ENCODE measurements at regions not wholly inside any gene's neighbourhood (a gene's known extent, or its start where the extent isn't known, plus 50 kb on each side); places are given as distances from the start of the nearest gene placed in this dataset.

GRCh38 chr5:124330595-124331220 lies 415.7 kb downstream of the ZNF608 start:
- no peaks in the 10 kb centered on the region for H3K4me1 ChIP-seq (ENCODE audit: control insufficient read depth, insufficient read depth, low read length)
- H3K27me3 ChIP-seq (ENCODE audit: control insufficient read depth, insufficient read depth, low read length), result no peaks in the 10 kb centered on the region
- H3K4me3 ChIP-seq (ENCODE audit: low read depth, low read length), result no peak overlapping the region

GRCh38 chr5:124328201-124328600 lies 418.2 kb downstream of the ZNF608 start:
- Histone ChIP-seq H3K27me3 (ENCODE audit: control insufficient read depth, insufficient read depth, low read length) (no peaks in the 10 kb centered on the region), H3K36me3 (ENCODE audit: control insufficient read depth, insufficient read depth, low read length) (no peaks in the 10 kb centered on the region), H3K4me3 (ENCODE audit: low read depth, low read length) (no peak overlapping the region), H3K9ac (ENCODE audit: low read depth, low read length) (no peak overlapping the region), H3K9me3 (ENCODE audit: control insufficient read depth, insufficient read depth, low read length) (no peaks in the 10 kb centered on the region), H3K4me1 (ENCODE audit: control insufficient read depth, insufficient read depth, low read length) (no peaks in the 10 kb centered on the region)

More at GRCh38 chr5:124330595-124331220, 415.7 kb downstream of the ZNF608 start:
- Histone ChIP-seq H3K36me3 (ENCODE audit: control insufficient read depth, insufficient read depth, low read length) (no peaks in the 10 kb centered on the region), H3K9me3 (ENCODE audit: control insufficient read depth, insufficient read depth, low read length) (no peaks in the 10 kb centered on the region), H3K9ac (ENCODE audit: low read depth, low read length) (no peak overlapping the region)

GRCh38 chr5:124318661-124319060 lies 427.8 kb downstream of the ZNF608 start:
- Histone ChIP-seq H3K4me3 (ENCODE audit: low read depth, low read length) (no peak overlapping the region), H3K36me3 (ENCODE audit: control insufficient read depth, insufficient read depth, low read length) (no peaks in the 10 kb centered on the region), H3K27me3 (ENCODE audit: control insufficient read depth, insufficient read depth, low read length) (no peaks in the 10 kb centered on the region), H3K4me1 (ENCODE audit: control insufficient read depth, insufficient read depth, low read length) (no peaks in the 10 kb centered on the region), H3K9ac (ENCODE audit: low read depth, low read length) (no peak overlapping the region), H3K9me3 (ENCODE audit: control insufficient read depth, insufficient read depth, low read length) (no peaks in the 10 kb centered on the region)

DNA sequence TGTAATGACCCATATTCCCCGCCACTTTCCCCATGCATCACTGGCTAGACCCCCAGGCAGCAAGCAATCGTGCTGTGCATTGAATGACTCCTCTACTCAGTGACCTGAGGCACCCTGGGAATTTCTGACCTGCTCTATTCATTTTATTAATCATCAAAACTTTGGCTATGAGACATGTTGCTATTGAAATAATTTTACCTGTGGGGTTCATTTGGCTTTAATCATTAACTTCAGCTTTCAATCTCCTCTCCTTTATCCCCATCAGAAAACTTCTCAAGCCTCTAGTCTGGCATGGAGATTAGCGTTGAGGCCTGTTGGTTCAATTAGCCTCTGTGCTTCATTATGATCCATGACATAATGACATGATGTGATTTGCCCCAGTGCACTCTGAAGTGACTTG lies 429.0 kb downstream of the ZNF608 start:
- Histone ChIP-seq H3K27me3 (ENCODE audit: control insufficient read depth, insufficient read depth, low read length) (no peaks in the 10 kb centered on the region), H3K9me3 (ENCODE audit: control insufficient read depth, insufficient read depth, low read length) (no peaks in the 10 kb centered on the region), H3K4me1 (ENCODE audit: control insufficient read depth, insufficient read depth, low read length) (no peaks in the 10 kb centered on the region), H3K4me3 (ENCODE audit: low read depth, low read length) (no peak overlapping the region), H3K9ac (ENCODE audit: low read depth, low read length) (no peak overlapping the region), H3K36me3 (ENCODE audit: control insufficient read depth, insufficient read depth, low read length) (no peaks in the 10 kb centered on the region)

DNA sequence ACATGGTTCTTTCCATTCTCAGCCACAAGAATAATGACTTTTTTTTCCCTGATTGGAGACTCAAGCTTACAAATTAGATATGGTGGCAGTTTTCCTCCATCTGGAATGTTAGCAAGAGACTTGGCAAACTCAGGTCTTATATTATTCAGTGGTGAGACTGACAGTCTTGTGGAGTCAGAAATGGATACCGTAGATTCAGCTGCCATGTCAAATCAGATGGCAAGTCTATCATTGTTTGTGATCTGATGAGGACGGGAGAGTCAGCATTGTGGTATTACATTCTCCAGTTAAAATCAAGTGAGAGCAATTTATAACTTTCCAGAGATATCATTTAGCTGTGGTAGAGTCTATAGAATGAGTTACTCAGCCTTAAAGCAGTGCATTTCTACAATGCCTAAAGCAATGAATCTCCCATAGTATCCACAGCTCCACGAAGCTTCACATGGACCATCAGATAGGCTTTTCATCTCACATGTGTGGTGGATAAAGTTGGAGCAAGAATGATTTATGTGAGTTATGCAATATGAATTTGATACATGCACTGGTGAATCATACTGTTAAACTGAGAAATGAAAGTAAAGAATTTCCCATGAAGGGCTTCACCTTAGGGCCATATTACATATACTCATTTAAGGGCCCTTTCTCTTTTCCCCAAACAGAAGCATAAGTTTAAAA lies 430.6 kb downstream of the ZNF608 start:
- H3K9me3 ChIP-seq (ENCODE audit: control insufficient read depth, insufficient read depth, low read length), result no peaks in the 10 kb centered on the region
- peaks cover 1% of the 10 kb centered on the region for H3K4me1 ChIP-seq (ENCODE audit: control insufficient read depth, insufficient read depth, low read length)
- H3K36me3 ChIP-seq (ENCODE audit: control insufficient read depth, insufficient read depth, low read length), result no peaks in the 10 kb centered on the region
- no peak overlapping the region for H3K4me3 ChIP-seq (ENCODE audit: low read depth, low read length)
- H3K27me3 ChIP-seq (ENCODE audit: control insufficient read depth, insufficient read depth, low read length), result no peaks in the 10 kb centered on the region
- no peak overlapping the region for H3K9ac ChIP-seq (ENCODE audit: low read depth, low read length)

- no peaks in the 10 kb centered on the region for H3K36me3 ChIP-seq (ENCODE audit: control insufficient read depth, insufficient read depth, low read length)
- no peaks in the 10 kb centered on the region for H3K9me3 ChIP-seq (ENCODE audit: control insufficient read depth, insufficient read depth, low read length)
- peaks cover 18% of the 10 kb centered on the region for H3K4me1 ChIP-seq (ENCODE audit: control insufficient read depth, insufficient read depth, low read length)
- H3K27me3 ChIP-seq (ENCODE audit: control insufficient read depth, insufficient read depth, low read length), result no peaks in the 10 kb centered on the region
- no peak overlapping the region for H3K9ac ChIP-seq (ENCODE audit: low read depth, low read length)
- H3K4me3 ChIP-seq (ENCODE audit: low read depth, low read length), result no peak overlapping the region
Observed at GRCh38 chr5:124310453-124310852, 436.0 kb downstream of the ZNF608 start.

DNA sequence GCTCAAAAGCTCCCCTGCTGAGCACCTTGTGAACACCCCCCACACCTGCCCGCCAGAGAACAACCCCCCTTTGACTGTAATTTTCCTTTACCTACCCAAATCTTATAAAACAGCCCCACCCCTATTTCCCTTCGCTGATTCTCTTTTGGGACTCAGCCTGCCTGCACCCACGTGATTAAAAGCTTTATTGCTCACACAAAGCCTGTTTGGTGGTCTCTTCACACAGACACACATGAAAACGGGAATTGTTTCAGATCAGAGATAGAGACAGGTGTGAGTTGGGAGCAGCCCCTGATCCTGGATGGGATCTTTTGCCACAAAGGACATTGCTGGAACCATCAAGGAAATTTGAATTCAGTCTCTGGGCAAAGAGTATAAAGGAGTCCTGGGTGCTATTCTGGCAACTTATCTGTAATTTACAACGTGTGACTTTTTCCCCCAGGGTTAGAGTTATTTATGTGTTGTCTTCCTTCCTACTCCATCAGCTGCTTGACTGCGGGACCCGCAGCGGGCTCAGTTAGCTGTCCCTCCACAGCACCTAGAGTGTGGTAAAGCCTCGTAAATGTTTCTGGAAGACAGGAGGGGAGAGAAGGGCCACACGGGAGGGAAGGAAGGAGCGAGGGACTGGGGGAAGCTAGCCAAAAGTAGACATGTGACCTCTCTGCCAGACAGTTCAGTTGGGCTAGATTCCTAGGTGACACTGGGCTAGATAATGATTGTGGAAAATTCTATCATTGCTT lies 437.0 kb downstream of the ZNF608 start:
- Histone ChIP-seq H3K9me3 (ENCODE audit: control insufficient read depth, insufficient read depth, low read length) (no peaks in the 10 kb centered on the region), H3K4me1 (ENCODE audit: control insufficient read depth, insufficient read depth, low read length) (peaks cover 18% of the 10 kb centered on the region), H3K4me3 (ENCODE audit: low read depth, low read length) (no peak overlapping the region), H3K36me3 (ENCODE audit: control insufficient read depth, insufficient read depth, low read length) (no peaks in the 10 kb centered on the region), H3K9ac (ENCODE audit: low read depth, low read length) (no peak overlapping the region), H3K27me3 (ENCODE audit: control insufficient read depth, insufficient read depth, low read length) (no peaks in the 10 kb centered on the region)

DNA sequence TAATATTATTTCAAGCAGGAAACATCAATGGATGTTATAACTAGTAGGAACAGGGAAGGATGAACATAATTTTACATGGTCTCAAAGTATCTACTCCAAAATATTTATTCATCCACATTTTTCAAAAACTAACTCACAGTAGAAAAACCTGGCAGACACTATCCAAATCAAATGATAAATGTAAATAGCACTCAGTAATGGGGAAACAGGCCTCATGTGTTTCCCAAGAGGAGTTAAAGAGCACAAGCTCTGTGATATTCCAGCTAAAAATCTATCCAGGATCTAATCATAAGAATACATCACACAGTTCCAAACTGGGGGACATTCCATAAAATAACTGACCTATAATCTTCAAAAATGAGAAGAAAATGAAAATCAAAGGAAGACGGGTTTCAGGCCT lies 443.1 kb downstream of the ZNF608 start:
- H3K9me3 ChIP-seq (ENCODE audit: control insufficient read depth, insufficient read depth, low read length), result no peaks in the 10 kb centered on the region
- no peaks in the 10 kb centered on the region for H3K27me3 ChIP-seq (ENCODE audit: control insufficient read depth, insufficient read depth, low read length)
- H3K4me1 ChIP-seq (ENCODE audit: control insufficient read depth, insufficient read depth, low read length), result peaks cover 1% of the 10 kb centered on the region
- no peak overlapping the region for H3K9ac ChIP-seq (ENCODE audit: low read depth, low read length)
- peaks cover 6% of the 10 kb centered on the region for H3K36me3 ChIP-seq (ENCODE audit: control insufficient read depth, insufficient read depth, low read length)
- H3K4me3 ChIP-seq (ENCODE audit: low read depth, low read length), result no peak overlapping the region

- Histone ChIP-seq H3K9me3 (ENCODE audit: control insufficient read depth, insufficient read depth, low read length) (no peaks in the 10 kb centered on the region), H3K9ac (ENCODE audit: low read depth, low read length) (no peak overlapping the region), H3K4me1 (ENCODE audit: control insufficient read depth, insufficient read depth, low read length) (no peaks in the 10 kb centered on the region), H3K36me3 (ENCODE audit: control insufficient read depth, insufficient read depth, low read length) (peaks cover 6% of the 10 kb centered on the region), H3K27me3 (ENCODE audit: control insufficient read depth, insufficient read depth, low read length) (no peaks in the 10 kb centered on the region), H3K4me3 (ENCODE audit: low read depth, low read length) (no peak overlapping the region)
Observed at GRCh38 chr5:124302533-124302932, 443.9 kb downstream of the ZNF608 start.

DNA sequence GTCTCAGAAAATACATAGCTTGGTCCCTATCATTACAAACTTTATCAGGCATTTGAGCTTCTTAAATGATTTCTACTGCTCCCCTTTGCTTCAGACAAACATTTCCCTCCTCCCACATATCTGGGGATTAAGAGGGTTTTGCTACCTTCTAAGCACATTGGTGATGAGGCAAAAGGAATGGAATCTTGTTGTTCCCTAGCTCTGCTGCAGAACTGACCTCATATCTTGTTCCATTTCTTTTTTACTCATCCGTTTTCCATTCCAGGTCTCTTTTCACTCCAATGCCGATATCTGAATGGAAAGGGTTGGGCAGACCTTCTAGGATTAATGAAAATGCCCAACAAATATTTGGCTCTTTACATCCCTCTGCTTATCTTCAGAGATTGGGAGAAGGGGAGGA lies 444.6 kb downstream of the ZNF608 start:
- H3K4me1 ChIP-seq (ENCODE audit: control insufficient read depth, insufficient read depth, low read length), result no peaks in the 10 kb centered on the region
- H3K9me3 ChIP-seq (ENCODE audit: control insufficient read depth, insufficient read depth, low read length), result no peaks in the 10 kb centered on the region
- H3K36me3 ChIP-seq (ENCODE audit: control insufficient read depth, insufficient read depth, low read length), result peaks cover 6% of the 10 kb centered on the region
- H3K27me3 ChIP-seq (ENCODE audit: control insufficient read depth, insufficient read depth, low read length), result no peaks in the 10 kb centered on the region
- no peak overlapping the region for H3K4me3 ChIP-seq (ENCODE audit: low read depth, low read length)
- H3K9ac ChIP-seq (ENCODE audit: low read depth, low read length), result no peak overlapping the region

DNA sequence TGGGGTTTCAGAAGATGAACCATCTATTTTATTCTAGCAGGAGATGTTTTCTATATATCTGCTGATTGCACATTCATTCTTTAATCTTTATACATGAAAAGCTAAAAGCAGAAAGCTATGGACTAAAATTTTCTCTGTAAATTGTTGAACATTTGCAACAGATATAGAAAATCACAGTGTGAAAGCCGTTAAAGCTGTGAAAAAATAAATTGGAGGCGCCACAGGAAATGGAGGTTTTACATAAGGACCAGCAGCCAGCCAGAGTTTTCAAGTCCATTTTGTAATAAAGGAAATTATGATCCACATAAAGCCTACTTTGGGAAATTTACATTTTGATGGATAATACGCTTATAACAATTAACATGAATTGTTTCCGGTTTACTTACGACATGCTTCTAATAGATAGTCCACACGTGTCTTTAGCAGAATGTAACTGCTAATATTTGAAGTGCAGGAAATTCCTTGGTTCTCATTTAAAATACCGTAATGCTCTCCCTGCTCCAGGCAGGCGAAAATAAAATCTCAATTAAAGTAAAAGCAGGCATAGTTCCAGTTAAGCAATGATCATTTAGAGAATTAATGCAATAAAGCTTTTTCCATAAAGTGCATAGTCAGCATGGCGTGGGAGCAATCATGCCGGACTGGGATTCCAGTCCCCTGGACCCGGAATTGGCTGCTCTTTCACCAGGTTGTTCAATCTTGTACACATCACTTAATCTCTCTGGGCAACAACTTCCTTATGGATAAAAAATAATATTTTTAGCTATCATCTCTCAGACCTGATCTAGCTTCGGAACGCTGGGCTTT lies 445.4 kb downstream of the ZNF608 start:
- no peaks in the 10 kb centered on the region for H3K27me3 ChIP-seq (ENCODE audit: control insufficient read depth, insufficient read depth, low read length)
- peaks cover 6% of the 10 kb centered on the region for H3K36me3 ChIP-seq (ENCODE audit: control insufficient read depth, insufficient read depth, low read length)
- H3K9me3 ChIP-seq (ENCODE audit: control insufficient read depth, insufficient read depth, low read length), result no peaks in the 10 kb centered on the region
- H3K9ac ChIP-seq (ENCODE audit: low read depth, low read length), result no peak overlapping the region
- no peaks in the 10 kb centered on the region for H3K4me1 ChIP-seq (ENCODE audit: control insufficient read depth, insufficient read depth, low read length)
- no peak overlapping the region for H3K4me3 ChIP-seq (ENCODE audit: low read depth, low read length)

All from iPS-15b (cell line).